ENCODE measurements at regions not wholly inside any gene's neighbourhood (a gene's known extent, or its start where the extent isn't known, plus 50 kb on each side); places are given as distances from the start of the nearest gene placed in this dataset.

GRCh38 chr10:47195274-47195885, 104.6 kb upstream of the GDF10 start:
- TF ChIP-seq CTCF (IDR thresholded peaks at IDR 0.05), result no peak
- no peak for ATAC-seq (ENCODE audit: low FRiP score)
- no peak for DNase-seq (ENCODE audit: low spot score)

GRCh38 chr10:47196691-47197090, 103.3 kb upstream of the GDF10 start:
- TF ChIP-seq CTCF (IDR thresholded peaks at IDR 0.05), result no peak

GRCh38 chr10:47198221-47198620, 101.8 kb upstream of the GDF10 start:
- ATAC-seq (ENCODE audit: low FRiP score) (no peak), DNase-seq (ENCODE audit: low spot score) (no peak)
- no peak for TF ChIP-seq CTCF (IDR thresholded peaks at IDR 0.05)

More at GRCh38 chr10:47196691-47197090, 103.3 kb upstream of the GDF10 start:
- DNase-seq (ENCODE audit: low spot score) (no peak), ATAC-seq (ENCODE audit: low FRiP score) (no peak)

- no peak for TF ChIP-seq CTCF (IDR thresholded peaks at IDR 0.05)
- DNase-seq (ENCODE audit: low spot score) (no peak), ATAC-seq (ENCODE audit: low FRiP score) (no peak)
These were observed 94.8 kb upstream of the GDF10 start for GRCh38 chr10:47205192-47205591.

- DNase-seq (ENCODE audit: low spot score) (no peak), ATAC-seq (ENCODE audit: low FRiP score) (no peak)
- no peak for TF ChIP-seq CTCF (IDR thresholded peaks at IDR 0.05)
These were observed 93.3 kb upstream of the GDF10 start for GRCh38 chr10:47206449-47207280.

- no peak for ATAC-seq (ENCODE audit: low FRiP score)
- no peak for TF ChIP-seq CTCF (IDR thresholded peaks at IDR 0.05)
- DNase-seq (ENCODE audit: low spot score), result no peak
These were observed 92.7 kb upstream of the GDF10 start for GRCh38 chr10:47207281-47207615.
